ENCODE measurements at regions not wholly inside any gene's neighbourhood (a gene's known extent, or its start where the extent isn't known, plus 50 kb on each side); places are given as distances from the start of the nearest gene placed in this dataset.

DNA sequence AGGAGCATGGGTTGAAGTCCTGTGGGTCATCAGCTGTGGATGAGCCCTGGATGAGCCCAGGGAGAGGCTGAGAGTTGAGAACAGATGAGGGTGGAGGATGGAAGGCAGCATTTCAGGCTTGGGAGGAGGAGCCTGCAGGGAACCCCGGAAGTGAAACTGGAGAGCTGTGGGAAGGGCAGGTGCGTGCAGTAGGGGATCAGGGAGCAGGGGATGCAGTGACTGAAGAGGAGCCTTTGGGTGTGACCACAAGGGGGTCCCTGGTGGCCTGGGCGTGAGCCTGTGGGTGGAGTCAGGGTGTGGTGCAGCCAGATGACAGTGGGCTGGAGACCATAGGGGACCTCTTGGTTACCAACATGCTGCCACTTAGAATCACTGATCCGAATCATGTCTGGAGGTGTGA lies 115.5 kb downstream of the PAPOLA start:
- H3K4me1 Mint-ChIP-seq = peaks cover 8 to 10% of the 10 kb centered on the region in 2 experiments
- Histone ChIP-seq H3K9ac (ENCODE audit: extremely low read depth, insufficient read length, low read length) (no peak overlapping the region), H3K27ac (ENCODE audit: insufficient read length, low read depth, low read length) (no peak overlapping the region), H3K79me1 (ENCODE audit: insufficient read depth, low read depth, low read length, poor library complexity, severe bottlenecking) (no peaks in the 10 kb centered on the region), H3K9me3 (ENCODE audit: control insufficient read depth, low read depth, low read length) (no peaks in the 10 kb centered on the region), H4K20me1 (ENCODE audit: control insufficient read depth, insufficient read depth, insufficient read length) (no peaks in the 10 kb centered on the region), H3K18ac (ENCODE audit: insufficient read length, low read depth, low read length) (no peak overlapping the region), H3K23ac (ENCODE audit: insufficient read length, low read depth, low read length) (no peak overlapping the region), H2AK5ac (ENCODE audit: insufficient read length, low read length) (no peak overlapping the region), H2BK5ac (ENCODE audit: insufficient read length, low read length) (no peak overlapping the region), H3K4me1 (ENCODE audit: insufficient read depth, low read length) (no peaks in the 10 kb centered on the region), H3K14ac (ENCODE audit: insufficient read depth, low read length) (no peak overlapping the region), H3K23me2 (ENCODE audit: insufficient read length, low read depth, low read length, poor library complexity, severe bottlenecking) (no peaks in the 10 kb centered on the region), H3K4ac (ENCODE audit: low read depth, low read length) (no peak overlapping the region), H4K8ac (replicated peaks; ENCODE audit: insufficient read length, low read depth, low read length) (no peak overlapping the region), H3K4me2 (ENCODE audit: insufficient read depth, insufficient read length, low read length) (no peak overlapping the region), H2BK120ac (ENCODE audit: low read depth, low read length, poor library complexity, severe bottlenecking) (no peak overlapping the region), H2BK20ac (ENCODE audit: low read depth, low read length, poor library complexity, severe bottlenecking) (no peak overlapping the region), H2BK15ac (ENCODE audit: low read depth, low read length) (no peak overlapping the region), H3T11ph (ENCODE audit: low read length) (no peak overlapping the region), H4K91ac (ENCODE audit: insufficient read length, low read depth, low read length) (no peak overlapping the region), H4K5ac (ENCODE audit: insufficient read length, low read depth, low read length) (no peak overlapping the region), H2AFZ (ENCODE audit: low read length) (no peak overlapping the region), H3K27me3 (ENCODE audit: insufficient read depth, low read length) (no peaks in the 10 kb centered on the region), H3K79me2 (ENCODE audit: insufficient read depth, low read length) (no peaks in the 10 kb centered on the region), H2BK12ac (ENCODE audit: insufficient read length, low read depth, low read length) (no peak overlapping the region), H3K56ac (ENCODE audit: insufficient read length, low read depth, low read length) (no peak overlapping the region)
- H3K27ac Mint-ChIP-seq = no peak overlapping the region
- H3K27me3 Mint-ChIP-seq (ENCODE audit: low read depth) = peaks cover 27% of the 10 kb centered on the region
- H3K4me3 Mint-ChIP-seq = no peak overlapping the region
- TF ChIP-seq, protein P1, sequence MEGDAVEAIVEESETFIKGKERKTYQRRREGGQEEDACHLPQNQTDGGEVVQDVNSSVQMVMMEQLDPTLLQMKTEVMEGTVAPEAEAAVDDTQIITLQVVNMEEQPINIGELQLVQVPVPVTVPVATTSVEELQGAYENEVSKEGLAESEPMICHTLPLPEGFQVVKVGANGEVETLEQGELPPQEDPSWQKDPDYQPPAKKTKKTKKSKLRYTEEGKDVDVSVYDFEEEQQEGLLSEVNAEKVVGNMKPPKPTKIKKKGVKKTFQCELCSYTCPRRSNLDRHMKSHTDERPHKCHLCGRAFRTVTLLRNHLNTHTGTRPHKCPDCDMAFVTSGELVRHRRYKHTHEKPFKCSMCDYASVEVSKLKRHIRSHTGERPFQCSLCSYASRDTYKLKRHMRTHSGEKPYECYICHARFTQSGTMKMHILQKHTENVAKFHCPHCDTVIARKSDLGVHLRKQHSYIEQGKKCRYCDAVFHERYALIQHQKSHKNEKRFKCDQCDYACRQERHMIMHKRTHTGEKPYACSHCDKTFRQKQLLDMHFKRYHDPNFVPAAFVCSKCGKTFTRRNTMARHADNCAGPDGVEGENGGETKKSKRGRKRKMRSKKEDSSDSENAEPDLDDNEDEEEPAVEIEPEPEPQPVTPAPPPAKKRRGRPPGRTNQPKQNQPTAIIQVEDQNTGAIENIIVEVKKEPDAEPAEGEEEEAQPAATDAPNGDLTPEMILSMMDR (conservative IDR thresholded peaks at IDR 0.05) = no peak
- no peaks in the 10 kb centered on the region; a peak in 1 of 5 replicates for H3K9me3 Mint-ChIP-seq
- DNase-seq = no peak
- WGBS (ENCODE audit: extremely low coverage, insufficient read length, low lambda C conversion rate) = no CpG with 5 or more reads among the region's 4 CpGs
- no peaks in the 10 kb centered on the region; a peak in 1 of 7 replicates for H3K36me3 Mint-ChIP-seq (ENCODE audit: insufficient read depth in 1 of 3, low read depth in 3 of 3)

Data from H9 (cell line).